ENCODE measurements at regions not wholly inside any gene's neighbourhood (a gene's known extent, or its start where the extent isn't known, plus 50 kb on each side); places are given as distances from the start of the nearest gene placed in this dataset.

- TF ChIP-seq IRF2 (CRISPR knock-in tag; IDR thresholded peaks at IDR 0.05; ENCODE audit: borderline replicate concordance, low read depth) (no peak), NR3C1 (CRISPR knock-in tag; conservative IDR thresholded peaks at IDR 0.05; ENCODE audit: low read depth) (no peak), CTCF (IDR thresholded peaks at IDR 0.05) (no peak), JUN (CRISPR knock-in tag; IDR thresholded peaks at IDR 0.05) (no peak)
Observed at GRCh38 chr1:14184454-14184853, 414.0 kb upstream of the KAZN start.
